OCI-LY7 (cell line): ENCODE measurements at regions not wholly inside any gene's neighbourhood (a gene's known extent, or its start where the extent isn't known, plus 50 kb on each side); places are given as distances from the start of the nearest gene placed in this dataset.

Experiments used
- BruUV-seq: library from RNA; stranded (reverse); fragments of 400-500 nt; replicated peaks from 2 replicates; lab custom pipeline; 2021; lab: Mats Ljungman, UMichigan
- CTCF ChIA-PET: fragments of 300-600 bp; sonication (Branson Sonifier 250); formaldehyde crosslinking; loops from one replicate; lab custom pipeline; 2022; ENCODE audit warnings: antibody characterized with exemption; ENCODE audit not compliant: unreplicated experiment; lab: Charles Lee
- POLR2A ChIA-PET: fragments of 300-600 bp; sonication (Branson Sonifier 250); formaldehyde crosslinking; loops from one replicate; lab custom pipeline; 2022; ENCODE audit warnings: antibody characterized with exemption; lab: Charles Lee
- DNase-seq: peaks from one replicate; pipeline ENCODE4 v3.0.0-alpha.2; 2015; ENCODE audit warnings: low spot score
- H2AFZ ChIP-seq: fragments of 200-600 bp; sonication (generic), shearing (Covaris generic); 2 replicates; pipeline ENCODE4 v1.6.1; 2014; ENCODE audit warnings: mild to moderate bottlenecking, antibody characterized with exemption, low read length, moderate library complexity
- H3K27ac ChIP-seq: fragments of 200-600 bp; sonication (generic); 2 replicates; pipeline ENCODE4 v1.5.1; 2014; ENCODE audit warnings: mixed run types, low read depth, mild to moderate bottlenecking, moderate library complexity, low read length, inconsistent platforms; ENCODE audit not compliant: poor library complexity, severe bottlenecking
- H3K36me3 ChIP-seq: fragments of 200-600 bp; sonication (generic); 2 replicates; pipeline ENCODE4 v1.6.1; 2014; ENCODE audit warnings: mild to moderate bottlenecking, antibody characterized with exemption, low read length, moderate library complexity, mixed read lengths; ENCODE audit not compliant: insufficient read depth
- H3K4me1 ChIP-seq: fragments of 200-600 bp; sonication (generic); 2 replicates; pipeline ENCODE4 v1.5.1; 2014; ENCODE audit warnings: mild to moderate bottlenecking, low read length; ENCODE audit not compliant: insufficient read depth, poor library complexity, severe bottlenecking
- H3K4me2 ChIP-seq: fragments of 200-600 bp; sonication (generic); 2 replicates; pipeline ENCODE4 v1.6.1; 2014; ENCODE audit warnings: mild to moderate bottlenecking, low read length
- H3K4me3 ChIP-seq: fragments of 200-600 bp; sonication (generic); 2 replicates; pipeline ENCODE4 v1.5.1; 2014; ENCODE audit warnings: mild to moderate bottlenecking, low read depth, low read length; ENCODE audit not compliant: poor library complexity, severe bottlenecking
- H3K79me2 ChIP-seq: fragments of 200-600 bp; sonication (generic); 2 replicates; pipeline ENCODE4 v1.6.1; 2016; ENCODE audit warnings: low read depth, mild to moderate bottlenecking, low read length, moderate library complexity, mixed read lengths; ENCODE audit not compliant: insufficient read depth
- H3K9me2 ChIP-seq: fragments of 200-600 bp; sonication (generic); 2 replicates; pipeline ENCODE4 v1.6.1; 2016; ENCODE audit warnings: mild to moderate bottlenecking, low read length, mixed read lengths; ENCODE audit not compliant: insufficient read depth
- H3K9me3 ChIP-seq: fragments of 200-600 bp; sonication (generic); 2 replicates; pipeline ENCODE4 v1.6.1; 2014; ENCODE audit warnings: mild to moderate bottlenecking, mixed run types, low read length, mixed read lengths
- H4K20me1 ChIP-seq: fragments of 200-600 bp; sonication (generic); 2 replicates; pipeline ENCODE4 v1.6.1; 2014; ENCODE audit warnings: mild to moderate bottlenecking, antibody characterized with exemption, low read length, moderate library complexity, mixed read lengths; ENCODE audit not compliant: insufficient read depth
- EZH2phosphoT487 ChIP-seq: fragments of 200-600 bp; sonication (generic); IDR thresholded peaks from 2 replicates; pipeline ENCODE4 v1.6.1; 2018; ENCODE audit warnings: low read depth, borderline replicate concordance, mild to moderate bottlenecking, mixed run types, antibody characterized with exemption, low read length, moderate library complexity, mixed read lengths
- intact Hi-C: fragments of 100-400 bp; cut with micrococcal nuclease; formaldehyde crosslinking; loops from one replicate; pipeline ENCODE4 v1.10.0; 2022; ENCODE audit not compliant: unreplicated experiment
- TF ChIP-seq, protein P1 (sequence below): fragments of 200-600 bp; sonication (generic); conservative IDR thresholded peaks from 2 replicates; pipeline ENCODE4 v1.5.1; 2014; ENCODE audit warnings: mild to moderate bottlenecking, antibody characterized with exemption, low read length, moderate library complexity, mixed read lengths

DNA sequence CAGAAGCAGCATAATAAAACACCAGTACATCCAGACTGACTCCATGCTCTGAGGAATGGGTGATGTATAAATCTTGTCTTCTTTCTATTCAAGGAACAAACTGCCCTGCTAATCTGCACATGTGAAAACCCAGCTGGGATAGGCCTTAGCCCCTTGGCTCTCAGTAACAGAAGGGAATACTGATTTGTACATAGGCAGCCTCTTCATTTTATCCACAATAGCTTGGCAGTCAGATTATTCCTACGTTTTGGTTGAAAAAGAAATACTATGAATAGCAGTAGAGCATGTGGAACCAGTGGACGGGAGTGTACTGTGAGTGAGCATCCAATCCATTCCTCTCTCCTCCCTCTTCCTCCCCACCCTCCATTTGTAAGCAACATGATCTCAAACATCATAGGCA lies 113.5 kb upstream of the ARHGAP5 start:
- DNase-seq = no peak
- POLR2A ChIA-PET = interaction anchor here (0.6 kb wide), 1 partner anchor 1289 kb away, joined by 4 read pairs; no protein-coding TSS in a partner anchor
- no peak for TF ChIP-seq EZH2phosphoT487
- TF ChIP-seq, protein P1, sequence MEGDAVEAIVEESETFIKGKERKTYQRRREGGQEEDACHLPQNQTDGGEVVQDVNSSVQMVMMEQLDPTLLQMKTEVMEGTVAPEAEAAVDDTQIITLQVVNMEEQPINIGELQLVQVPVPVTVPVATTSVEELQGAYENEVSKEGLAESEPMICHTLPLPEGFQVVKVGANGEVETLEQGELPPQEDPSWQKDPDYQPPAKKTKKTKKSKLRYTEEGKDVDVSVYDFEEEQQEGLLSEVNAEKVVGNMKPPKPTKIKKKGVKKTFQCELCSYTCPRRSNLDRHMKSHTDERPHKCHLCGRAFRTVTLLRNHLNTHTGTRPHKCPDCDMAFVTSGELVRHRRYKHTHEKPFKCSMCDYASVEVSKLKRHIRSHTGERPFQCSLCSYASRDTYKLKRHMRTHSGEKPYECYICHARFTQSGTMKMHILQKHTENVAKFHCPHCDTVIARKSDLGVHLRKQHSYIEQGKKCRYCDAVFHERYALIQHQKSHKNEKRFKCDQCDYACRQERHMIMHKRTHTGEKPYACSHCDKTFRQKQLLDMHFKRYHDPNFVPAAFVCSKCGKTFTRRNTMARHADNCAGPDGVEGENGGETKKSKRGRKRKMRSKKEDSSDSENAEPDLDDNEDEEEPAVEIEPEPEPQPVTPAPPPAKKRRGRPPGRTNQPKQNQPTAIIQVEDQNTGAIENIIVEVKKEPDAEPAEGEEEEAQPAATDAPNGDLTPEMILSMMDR = no peak
- Histone ChIP-seq H3K9me2 (no peaks in the 10 kb centered on the region), H3K36me3 (no peaks in the 10 kb centered on the region), H4K20me1 (no peaks in the 10 kb centered on the region), H3K4me1 (peaks cover 2% of the 10 kb centered on the region), H3K27ac (no peak overlapping the region), H2AFZ (no peak overlapping the region), H3K4me2 (no peak overlapping the region), H3K79me2 (no peaks in the 10 kb centered on the region), H3K4me3 (no peak overlapping the region), H3K9me3 (no peaks in the 10 kb centered on the region)
- BruUV-seq = no TSS peak
- intact Hi-C loops = no loop called here
- CTCF ChIA-PET = no interaction called here

DNA sequence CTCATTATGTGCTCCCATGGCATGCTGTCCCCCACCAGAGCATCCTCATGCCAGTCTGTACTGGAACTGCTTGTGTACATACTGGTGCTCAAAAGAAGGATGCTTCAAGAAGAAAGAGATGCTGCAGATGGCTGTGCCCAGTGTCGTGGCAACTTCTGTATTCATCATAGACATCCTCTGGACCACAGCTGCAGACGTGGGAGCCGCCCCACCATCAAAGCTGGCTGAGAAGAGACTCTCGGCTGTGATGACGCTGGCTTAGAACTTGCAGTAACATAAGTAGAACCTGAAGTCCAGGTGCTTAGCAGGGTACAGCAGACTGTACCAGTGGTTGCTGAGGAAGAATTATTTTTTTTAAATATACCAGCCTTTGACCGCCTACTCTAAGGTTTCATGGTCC lies 112.6 kb upstream of the ARHGAP5 start:
- H3K4me1 ChIP-seq = peaks cover 8% of the 10 kb centered on the region
- H3K9me3 ChIP-seq = no peaks in the 10 kb centered on the region
- H3K4me3 ChIP-seq = no peak overlapping the region
- no peaks in the 10 kb centered on the region for H3K9me2 ChIP-seq
- H3K36me3 ChIP-seq = no peaks in the 10 kb centered on the region
- CTCF ChIA-PET = interaction anchor here (0.6 kb wide), 1 partner anchor 49 kb away, joined by 3 read pairs; no protein-coding TSS in a partner anchor
- no peak overlapping the region for H2AFZ ChIP-seq
- TF ChIP-seq EZH2phosphoT487 = no peak
- TF ChIP-seq, protein P1 = no peak
- no peak overlapping the region for H3K4me2 ChIP-seq
- no peak for DNase-seq
- no TSS peak for BruUV-seq
- H3K27ac ChIP-seq = no peak overlapping the region
- POLR2A ChIA-PET = interaction anchor here (0.6 kb wide), 1 partner anchor 1288 kb away, joined by 4 read pairs; no protein-coding TSS in a partner anchor
- no peaks in the 10 kb centered on the region for H3K79me2 ChIP-seq
- intact Hi-C loops = no loop called here
- no peaks in the 10 kb centered on the region for H4K20me1 ChIP-seq

DNA sequence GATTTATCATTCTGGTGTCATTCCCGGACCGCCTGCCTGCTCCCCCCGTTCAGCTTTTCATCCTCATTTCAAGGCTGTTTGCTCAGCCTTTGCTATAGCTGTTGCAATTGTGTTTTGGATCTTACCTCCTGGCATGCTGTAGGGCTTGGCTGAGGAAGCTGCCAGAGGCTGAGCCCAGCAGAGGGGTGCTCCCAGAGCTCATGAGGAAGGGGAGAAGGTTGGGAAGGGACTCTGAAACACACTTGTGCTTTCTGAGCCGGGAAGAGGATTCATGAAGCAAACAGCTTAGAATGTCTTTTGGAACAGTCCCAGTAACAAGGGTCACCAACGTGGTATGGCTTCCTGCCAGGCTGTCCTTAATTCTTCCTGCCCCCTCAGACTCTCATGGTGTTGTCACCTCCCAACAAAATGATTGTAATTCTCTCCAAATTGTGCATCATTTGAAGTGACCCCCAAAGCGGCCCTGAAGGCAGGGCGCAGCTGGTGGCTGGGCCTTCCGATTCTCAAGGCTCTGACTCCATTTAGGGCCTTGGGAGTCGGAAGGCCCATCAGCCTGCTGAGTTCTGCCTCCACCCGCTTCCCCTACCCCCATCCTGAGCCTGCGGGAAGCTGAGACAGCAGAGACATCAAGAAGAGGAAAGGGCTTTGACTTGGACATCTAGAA lies 111.9 kb upstream of the ARHGAP5 start:
- TF ChIP-seq EZH2phosphoT487 = no peak
- TF ChIP-seq, protein P1 = no peak
- H3K4me3 ChIP-seq = no peak overlapping the region
- no peak overlapping the region for H3K4me2 ChIP-seq
- CTCF ChIA-PET = interaction anchor here (0.6 kb wide), 1 partner anchor 50 kb away, joined by 3 read pairs; no protein-coding TSS in a partner anchor
- no peak overlapping the region for H3K27ac ChIP-seq
- no peak for DNase-seq
- BruUV-seq = no TSS peak
- no peaks in the 10 kb centered on the region for H3K9me3 ChIP-seq
- H3K79me2 ChIP-seq = no peaks in the 10 kb centered on the region
- no peak overlapping the region for H2AFZ ChIP-seq
- peaks cover 8% of the 10 kb centered on the region for H3K4me1 ChIP-seq
- H3K36me3 ChIP-seq = no peaks in the 10 kb centered on the region
- H4K20me1 ChIP-seq = no peaks in the 10 kb centered on the region
- POLR2A ChIA-PET = no interaction called here
- intact Hi-C loops = no loop called here
- H3K9me2 ChIP-seq = no peaks in the 10 kb centered on the region
